Ishikawa (cell line): ENCODE measurements at regions not wholly inside any gene's neighbourhood (a gene's known extent, or its start where the extent isn't known, plus 50 kb on each side); places are given as distances from the start of the nearest gene placed in this dataset.

Source experiments
- CEBPB ChIP-seq: IDR thresholded peaks from 2 replicates; pipeline ENCODE4 v1.6.1; 2012
- CREB1 ChIP-seq: IDR thresholded peaks from 2 replicates; pipeline ENCODE4 v1.6.1; 2012; ENCODE audit warnings: low read depth
- EGR1 ChIP-seq: IDR thresholded peaks from 2 replicates; pipeline ENCODE4 v1.6.1; 2012
- EP300 ChIP-seq: IDR thresholded peaks from 2 replicates; pipeline ENCODE4 v1.6.1; 2012; ENCODE audit warnings: borderline replicate concordance
- FOXM1 ChIP-seq: IDR thresholded peaks from 2 replicates; pipeline ENCODE4 v1.6.1; 2012; ENCODE audit warnings: low read depth, borderline replicate concordance
- MAX ChIP-seq: IDR thresholded peaks from 2 replicates; pipeline ENCODE4 v1.6.1; 2012
- NFIC ChIP-seq: IDR thresholded peaks from 2 replicates; pipeline ENCODE4 v1.6.1; 2012
- RAD21 ChIP-seq: IDR thresholded peaks from 2 replicates; pipeline ENCODE4 v1.6.1; 2012; ENCODE audit warnings: low read depth
- REST ChIP-seq: IDR thresholded peaks from 2 replicates; pipeline ENCODE4 v1.6.1; 2012; ENCODE audit warnings: low read depth, mild to moderate bottlenecking
- TAF1 ChIP-seq: IDR thresholded peaks from 2 replicates; pipeline ENCODE4 v1.6.1; 2012; ENCODE audit warnings: low read depth, mild to moderate bottlenecking
- TCF12 ChIP-seq: IDR thresholded peaks from 2 replicates; pipeline ENCODE4 v1.6.1; 2012; ENCODE audit warnings: low read depth
- TEAD4 ChIP-seq: IDR thresholded peaks from 2 replicates; pipeline ENCODE4 v1.6.1; 2012
- USF1 ChIP-seq: IDR thresholded peaks from 2 replicates; pipeline ENCODE4 v1.6.1; 2012
- YY1 ChIP-seq: IDR thresholded peaks from 2 replicates; pipeline ENCODE4 v1.6.1; 2012; ENCODE audit warnings: low read depth
- ZBTB7A ChIP-seq: IDR thresholded peaks from 2 replicates; pipeline ENCODE4 v1.6.1; 2012; ENCODE audit warnings: low read depth

- no peak for TF ChIP-seq FOXM1
- TF ChIP-seq TEAD4: no peak
- TF ChIP-seq CEBPB: no peak
- TF ChIP-seq MAX: no peak
- no peak for TF ChIP-seq RAD21
- no peak for TF ChIP-seq EP300
- no peak for TF ChIP-seq ZBTB7A
- no peak for TF ChIP-seq YY1
- TF ChIP-seq REST: no peak
- no peak for TF ChIP-seq TCF12
- TF ChIP-seq TAF1: no peak
Observed at GRCh38 chr5:26193626-26194025, 844.8 kb downstream of the CDH9 start.

GRCh38 chr5:26192486-26192885, 845.9 kb downstream of the CDH9 start:
- TF ChIP-seq TAF1 (no peak), EP300 (no peak), ZBTB7A (no peak)

- no peak for TF ChIP-seq TEAD4
- TF ChIP-seq CREB1: no peak
- TF ChIP-seq NFIC: no peak
- no peak for TF ChIP-seq USF1
- no peak for TF ChIP-seq TAF1
- TF ChIP-seq TCF12: no peak
- no peak for TF ChIP-seq REST
- no peak for TF ChIP-seq CEBPB
- TF ChIP-seq EP300: no peak
- no peak for TF ChIP-seq FOXM1
Observed at GRCh38 chr5:26181582-26181981, 856.8 kb downstream of the CDH9 start.

GRCh38 chr5:26148569-26149107, 889.7 kb downstream of the CDH9 start:
- TF ChIP-seq USF1 (no peak), RAD21 (no peak), CEBPB (no peak), EGR1 (no peak), TAF1 (no peak)

GRCh38 chr5:26143259-26143658, 895.1 kb downstream of the CDH9 start:
- TF ChIP-seq CEBPB (no peak), YY1 (no peak), EGR1 (no peak), TEAD4 (no peak), CREB1 (no peak), TCF12 (no peak), EP300 (no peak), TAF1 (no peak)

- TF ChIP-seq NFIC (peak; percentile 30; the same call in 1 of the 2 replicates), REST (no peak)
Observed at GRCh38 chr5:26121338-26121737, 917.0 kb downstream of the CDH9 start.
